ENCODE measurements at regions not wholly inside any gene's neighbourhood (a gene's known extent, or its start where the extent isn't known, plus 50 kb on each side); places are given as distances from the start of the nearest gene placed in this dataset.
A peak's percentile ranks its signal among the peaks of the same experiment; 100 is the strongest.

DNA sequence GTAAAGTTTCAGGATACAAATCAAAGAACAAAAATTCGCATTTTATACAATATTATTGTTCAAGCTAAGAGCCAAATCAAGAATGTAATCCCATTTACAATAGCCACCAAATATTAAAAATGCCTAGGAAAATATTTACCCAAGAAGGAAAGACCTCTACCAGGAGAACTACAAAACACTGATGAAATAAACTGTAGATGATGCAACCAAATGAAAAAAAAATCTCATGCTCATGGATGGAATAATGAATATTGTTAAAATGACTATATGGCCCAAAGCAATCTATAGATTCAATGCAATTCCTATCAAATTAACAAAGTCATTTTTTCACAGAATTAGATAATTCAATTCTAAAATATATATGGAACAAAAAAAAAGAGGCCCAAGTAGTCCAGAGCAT lies 708.8 kb upstream of the MAN1A1 start (continued):
- TF ChIP-seq FOXJ3 (CRISPR knock-in tag; IDR thresholded peaks at IDR 0.05) = no peak
- TF ChIP-seq TAF1 (IDR thresholded peaks at IDR 0.05; ENCODE audit: borderline replicate concordance, low read depth, low read length) = no peak
- TF ChIP-seq POLR2AphosphoS5 (IDR thresholded peaks at IDR 0.05; ENCODE audit: low read depth, low read length) = no peak
- TF ChIP-seq ELF1 (IDR thresholded peaks at IDR 0.05) = no peak
- no peak for TF ChIP-seq MXI1 (IDR thresholded peaks at IDR 0.05; ENCODE audit: low read depth, low read length)
- no peak for TF ChIP-seq EP300 (IDR thresholded peaks at IDR 0.05; ENCODE audit: borderline replicate concordance in 1 of 2, low read depth in 1 of 2, low read length in 1 of 2)
- no peak for TF ChIP-seq FOXM1 (IDR thresholded peaks at IDR 0.05; ENCODE audit: low read depth)
- no peak for TF ChIP-seq REST (IDR thresholded peaks at IDR 0.05; ENCODE audit: low read depth, low read length)
- no peak for TF ChIP-seq NFIC (IDR thresholded peaks at IDR 0.05; ENCODE audit: borderline replicate concordance)

DNA sequence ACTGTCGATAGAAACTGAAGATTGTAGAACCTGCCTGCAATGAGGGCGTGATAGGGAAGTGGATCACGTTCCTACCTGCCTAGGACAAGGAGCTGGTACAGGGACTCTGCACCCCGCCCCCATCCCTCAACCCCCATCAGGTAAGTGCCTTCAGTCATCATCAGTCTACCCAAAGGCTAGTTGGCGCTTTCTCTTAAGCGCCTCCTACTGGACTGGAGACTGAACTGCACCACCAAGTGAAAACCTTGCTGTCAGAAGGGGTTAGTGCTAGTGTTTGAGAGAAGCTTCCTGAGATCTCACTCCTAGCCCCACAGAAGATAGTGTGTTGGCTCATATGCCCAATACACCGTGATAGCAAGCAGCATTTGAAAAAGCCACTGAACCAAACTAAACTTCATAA lies 706.5 kb upstream of the MAN1A1 start:
- 47% methylated on average over 7 of the region's 7 CpGs for WGBS (ENCODE audit: low lambda C conversion rate)
- no peak overlapping the region for H3K27ac ChIP-seq (ENCODE audit: low read depth in 2 of 2, low read length in 1 of 2)

More for the DNA sequence above, 706.5 kb upstream of the MAN1A1 start:
- TF ChIP-seq NRF1 (IDR thresholded peaks at IDR 0.05; ENCODE audit: low read depth, low read length) (no peak), MXI1 (IDR thresholded peaks at IDR 0.05; ENCODE audit: low read depth, low read length) (no peak), SIN3A (IDR thresholded peaks at IDR 0.05; ENCODE audit: borderline replicate concordance, low read depth, low read length) (no peak)
- TF ChIP-seq, protein P1, sequence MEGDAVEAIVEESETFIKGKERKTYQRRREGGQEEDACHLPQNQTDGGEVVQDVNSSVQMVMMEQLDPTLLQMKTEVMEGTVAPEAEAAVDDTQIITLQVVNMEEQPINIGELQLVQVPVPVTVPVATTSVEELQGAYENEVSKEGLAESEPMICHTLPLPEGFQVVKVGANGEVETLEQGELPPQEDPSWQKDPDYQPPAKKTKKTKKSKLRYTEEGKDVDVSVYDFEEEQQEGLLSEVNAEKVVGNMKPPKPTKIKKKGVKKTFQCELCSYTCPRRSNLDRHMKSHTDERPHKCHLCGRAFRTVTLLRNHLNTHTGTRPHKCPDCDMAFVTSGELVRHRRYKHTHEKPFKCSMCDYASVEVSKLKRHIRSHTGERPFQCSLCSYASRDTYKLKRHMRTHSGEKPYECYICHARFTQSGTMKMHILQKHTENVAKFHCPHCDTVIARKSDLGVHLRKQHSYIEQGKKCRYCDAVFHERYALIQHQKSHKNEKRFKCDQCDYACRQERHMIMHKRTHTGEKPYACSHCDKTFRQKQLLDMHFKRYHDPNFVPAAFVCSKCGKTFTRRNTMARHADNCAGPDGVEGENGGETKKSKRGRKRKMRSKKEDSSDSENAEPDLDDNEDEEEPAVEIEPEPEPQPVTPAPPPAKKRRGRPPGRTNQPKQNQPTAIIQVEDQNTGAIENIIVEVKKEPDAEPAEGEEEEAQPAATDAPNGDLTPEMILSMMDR (IDR thresholded peaks at IDR 0.05) = peak; percentile 42
- ChIA-PET POLR2A (no interaction called here), CTCF (interaction anchor here (0.8 kb wide), 1 partner anchor 907 kb away, joined by 3 read pairs; no protein-coding TSS in a partner anchor)
- Histone ChIP-seq H3K4me1 (ENCODE audit: control insufficient read depth in 1 of 2, insufficient read depth in 2 of 2, low read depth in 1 of 2, low read length in 1 of 2) (no peaks in the 10 kb centered on the region), H3K4me3 (ENCODE audit: low read depth in 2 of 2, low read length in 1 of 2) (no peak overlapping the region), H3K9me2 (no peaks in the 10 kb centered on the region), H2AFZ (ENCODE audit: low read depth) (no peak overlapping the region), H3K36me3 (replicated peaks in 1 of 2; ENCODE audit: control insufficient read depth in 1 of 2, insufficient read depth in 2 of 2, low read length in 1 of 2) (no peaks in the 10 kb centered on the region), H3K79me2 (ENCODE audit: insufficient read depth) (no peaks in the 10 kb centered on the region), H3K9ac (no peak overlapping the region), H3F3A (replicated peaks; ENCODE audit: insufficient read depth) (no peaks in the 10 kb centered on the region), H3K4me2 (no peak overlapping the region), H3K9me3 (peaks cover 3% of the 10 kb centered on the region; the same call in 1 of the 2 replicates), H4K20me1 (ENCODE audit: insufficient read depth) (no peaks in the 10 kb centered on the region), H3K27me3 (ENCODE audit: insufficient read depth) (no peaks in the 10 kb centered on the region)
- DNase-seq = no peak
